Activated CD4-positive, alpha-beta T cell treated with anti-CD3 and anti-CD28 coated beads, Interleukin-2, amount 50 U/mL, for 4 hours (primary cell): ENCODE measurements at regions not wholly inside any gene's neighbourhood (a gene's known extent, or its start where the extent isn't known, plus 50 kb on each side); places are given as distances from the start of the nearest gene placed in this dataset.

Experiments
- DNase-seq, 2 experiments: peaks; one replicate each; pipeline ENCODE4 v3.0.0-alpha.2; 2020

- no peak for DNase-seq
Measured at GRCh38 chr7:387132-388022, 97.4 kb downstream of the FOXL3 start.

DNA sequence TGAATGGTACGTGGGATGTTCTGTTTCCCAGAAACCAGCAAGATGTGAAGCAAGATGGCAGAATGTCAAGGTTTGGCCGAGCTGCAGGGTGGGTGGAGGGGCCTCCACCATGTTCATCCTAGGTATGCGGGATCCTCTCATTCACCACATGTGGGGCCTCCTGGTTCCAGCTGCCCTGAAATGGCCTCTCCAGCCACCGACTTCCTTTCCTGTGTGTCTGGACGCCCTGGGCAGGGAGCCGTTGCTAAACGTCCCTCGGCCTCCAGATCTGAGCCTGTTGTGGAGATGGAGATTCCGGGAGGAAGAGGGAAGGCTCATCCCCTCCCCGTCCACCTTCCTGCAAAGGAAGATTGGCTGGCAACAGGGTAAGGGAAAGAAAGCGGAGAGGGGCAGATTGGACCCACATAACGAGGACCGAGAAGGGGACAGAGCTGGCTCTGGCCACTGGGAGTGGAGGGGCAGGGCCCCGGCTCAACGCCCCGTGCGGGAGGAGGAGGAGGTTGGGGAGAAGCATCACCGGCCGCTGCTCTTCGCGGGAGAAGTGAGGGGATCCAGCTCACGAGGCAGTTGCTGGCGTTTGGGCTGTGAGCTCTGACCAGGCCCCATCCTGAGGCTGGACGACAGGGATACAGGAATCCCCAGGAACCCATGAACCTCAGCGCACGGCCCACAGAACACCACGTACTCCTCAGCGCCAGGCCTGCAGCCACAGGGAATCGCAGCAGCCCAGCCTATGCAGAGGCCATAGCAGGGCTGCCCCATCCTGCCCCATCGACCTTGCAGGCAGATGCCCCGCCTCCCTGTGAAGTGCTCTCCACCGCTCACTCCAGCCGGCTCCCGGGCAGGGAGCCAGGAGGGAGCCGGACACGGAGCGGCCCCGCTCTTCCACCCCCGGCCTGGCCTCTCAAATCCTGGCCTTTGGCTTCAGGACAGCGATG is 98.3 kb downstream of the FOXL3 start:
- DNase-seq, result no peak

DNA sequence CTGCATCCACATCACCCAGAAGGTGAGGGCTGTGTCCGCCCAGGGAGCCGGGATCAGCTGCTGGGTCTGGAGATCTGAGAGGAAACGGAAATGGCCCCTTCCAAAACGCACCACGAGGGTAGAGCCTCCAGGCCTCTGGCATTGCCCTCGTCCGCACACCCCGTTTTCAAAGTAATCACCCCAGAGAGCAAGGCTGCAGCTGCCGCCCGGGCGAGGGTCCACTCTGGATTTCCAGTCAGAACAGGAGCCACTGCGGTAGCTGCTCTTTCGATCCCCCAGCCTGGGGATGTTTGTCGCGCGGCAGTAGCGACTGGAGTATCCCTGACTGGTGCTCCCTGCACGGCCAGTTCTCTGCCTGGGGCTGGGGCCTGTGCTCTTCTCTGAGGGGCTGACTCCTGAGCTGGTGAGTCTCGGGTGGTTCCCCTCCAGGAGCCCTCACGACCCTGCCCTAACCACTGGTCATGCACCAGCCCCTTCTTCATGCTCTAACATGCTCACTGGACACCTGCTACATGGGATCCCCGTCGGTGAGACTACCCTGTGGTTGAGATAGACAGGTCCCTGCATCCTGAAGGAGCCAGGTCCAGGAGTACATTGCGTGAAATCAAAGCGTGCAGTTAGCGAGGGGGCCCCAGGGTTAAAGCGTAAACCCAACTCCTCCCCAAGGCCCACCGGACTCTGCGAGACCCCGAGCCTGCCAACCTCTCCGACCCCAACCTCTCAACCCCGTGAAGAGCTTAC is 99.2 kb downstream of the FOXL3 start:
- no peak for DNase-seq

- no peak for DNase-seq
Measured at GRCh38 chr7:389911-390601, 100.1 kb downstream of the FOXL3 start.

GRCh38 chr7:390761-391410 is 100.9 kb downstream of the FOXL3 start:
- no peak for DNase-seq

GRCh38 chr7:391411-391951 is 101.5 kb downstream of the FOXL3 start:
- DNase-seq, result no peak

- no peak for DNase-seq
Measured at GRCh38 chr7:391961-392524, 102.1 kb downstream of the FOXL3 start.

DNA sequence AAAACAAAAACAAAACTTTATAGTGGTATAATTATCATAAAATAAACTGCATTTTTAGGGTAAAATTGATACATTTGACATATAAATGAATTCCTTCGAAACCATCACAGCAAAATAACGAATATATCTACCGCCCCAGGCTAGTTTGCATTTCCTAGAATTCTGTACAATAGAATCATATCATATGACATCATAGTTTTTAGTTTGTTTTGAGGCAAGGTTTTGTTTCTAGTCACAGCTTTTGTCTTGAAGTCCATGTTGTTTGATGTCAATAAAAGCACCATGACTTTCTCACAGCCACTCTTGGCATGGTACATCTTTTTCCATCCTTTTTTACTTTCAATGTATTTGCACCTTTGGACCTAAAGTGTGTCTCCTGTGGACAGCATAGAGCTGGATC is 102.9 kb downstream of the FOXL3 start:
- no peak for DNase-seq

GRCh38 chr7:395643-396042 is 105.7 kb downstream of the FOXL3 start:
- DNase-seq, result no peak

DNA sequence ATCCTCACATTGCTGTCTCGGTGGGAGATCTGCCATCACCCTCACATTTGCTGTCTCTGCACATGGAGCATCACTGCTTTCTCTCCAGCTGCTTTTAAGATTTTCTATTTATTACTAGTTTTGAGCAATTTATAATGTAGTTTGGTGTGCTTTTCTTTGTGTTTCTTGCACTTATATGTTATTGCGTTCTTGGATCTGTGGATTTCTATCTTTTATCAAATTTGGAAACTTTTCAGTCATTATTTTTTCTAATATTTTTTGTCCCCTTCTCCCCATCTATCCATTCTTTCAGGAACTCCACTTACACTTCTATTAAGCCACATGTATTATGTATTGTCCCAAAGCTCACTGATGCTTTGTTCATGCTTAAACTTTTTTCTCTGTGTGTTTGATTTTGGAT is 108.9 kb downstream of the FOXL3 start:
- no peak for DNase-seq

GRCh38 chr7:400901-401485 is 111.0 kb downstream of the FOXL3 start:
- no peak for DNase-seq

GRCh38 chr7:401495-401894 is 111.5 kb downstream of the FOXL3 start:
- DNase-seq, result no peak

GRCh38 chr7:404812-405488 is 114.7 kb downstream of the PDGFA start:
- DNase-seq, result no peak

DNA sequence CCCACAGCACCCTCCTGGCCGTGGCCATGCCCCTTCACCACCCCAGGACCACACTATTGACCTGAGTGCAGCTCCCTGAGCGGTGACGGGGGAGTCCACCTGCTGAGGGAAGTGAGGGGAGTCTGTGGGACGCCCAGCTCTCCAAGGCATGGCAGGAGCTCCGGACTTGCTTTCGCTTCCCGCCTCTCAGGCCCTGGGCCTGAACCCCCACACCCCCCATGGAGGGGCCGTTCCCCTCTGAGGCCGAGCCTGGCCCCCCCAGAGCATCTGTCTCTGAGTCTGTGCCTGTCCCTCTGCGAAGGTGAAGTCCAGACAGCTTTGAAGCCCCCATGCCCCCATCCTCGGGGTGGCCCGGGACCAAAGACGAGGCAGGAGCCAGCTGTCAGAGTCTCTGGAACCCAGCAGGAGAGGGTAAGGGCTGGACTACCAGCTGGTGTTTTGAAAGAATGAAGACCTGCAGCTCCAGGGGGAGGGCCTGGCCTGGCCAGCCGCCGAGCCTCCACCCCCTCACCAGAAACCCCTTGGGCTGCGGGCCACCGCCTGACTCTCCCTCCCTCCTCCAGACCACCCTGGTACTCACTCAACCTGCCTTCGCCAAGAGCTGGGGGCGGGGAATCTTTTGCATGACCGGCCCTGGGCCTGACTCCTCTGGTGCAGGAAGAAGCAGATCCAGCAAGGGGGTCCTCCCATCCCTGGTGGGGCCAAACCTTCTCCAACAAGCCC is 114.0 kb downstream of the PDGFA start:
- DNase-seq, result no peak

DNA sequence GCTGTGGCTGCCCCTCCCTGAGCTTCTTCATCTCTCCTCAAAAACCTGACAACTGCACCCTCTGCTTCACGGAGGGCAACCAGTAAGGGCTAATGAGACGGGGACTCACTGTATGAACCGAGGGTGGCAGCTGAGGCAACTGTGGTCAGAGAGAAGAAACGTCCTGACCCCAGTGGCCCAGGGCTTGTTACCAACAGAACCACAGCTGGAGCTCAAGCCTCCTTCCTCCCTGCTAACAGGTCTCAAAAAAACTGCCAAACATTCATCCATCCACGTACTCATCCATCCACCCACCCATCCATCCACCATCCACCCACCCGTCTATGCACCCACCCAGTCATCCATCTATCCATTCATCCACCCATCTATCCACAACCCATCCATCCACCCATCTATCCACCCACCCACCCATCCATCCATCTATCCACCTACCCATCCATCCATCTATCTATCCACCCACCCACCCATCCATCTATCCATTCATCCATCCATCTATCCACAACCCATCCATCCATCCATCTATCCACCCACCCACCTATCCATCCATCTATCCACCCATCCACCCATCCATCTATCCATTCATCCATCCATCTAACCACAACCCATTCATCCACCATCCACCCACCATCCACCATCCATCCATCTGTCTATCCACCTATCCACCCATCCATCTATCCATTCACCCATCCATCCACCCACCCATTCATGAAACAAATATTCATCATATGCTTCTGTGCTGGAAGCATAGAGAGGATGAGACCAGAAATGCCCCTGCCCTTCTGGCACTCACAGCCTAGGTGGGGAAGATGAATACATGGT is 111.7 kb downstream of the PDGFA start:
- no peak for DNase-seq

GRCh38 chr7:408751-409311 is 110.8 kb downstream of the PDGFA start:
- DNase-seq, result no peak

DNA sequence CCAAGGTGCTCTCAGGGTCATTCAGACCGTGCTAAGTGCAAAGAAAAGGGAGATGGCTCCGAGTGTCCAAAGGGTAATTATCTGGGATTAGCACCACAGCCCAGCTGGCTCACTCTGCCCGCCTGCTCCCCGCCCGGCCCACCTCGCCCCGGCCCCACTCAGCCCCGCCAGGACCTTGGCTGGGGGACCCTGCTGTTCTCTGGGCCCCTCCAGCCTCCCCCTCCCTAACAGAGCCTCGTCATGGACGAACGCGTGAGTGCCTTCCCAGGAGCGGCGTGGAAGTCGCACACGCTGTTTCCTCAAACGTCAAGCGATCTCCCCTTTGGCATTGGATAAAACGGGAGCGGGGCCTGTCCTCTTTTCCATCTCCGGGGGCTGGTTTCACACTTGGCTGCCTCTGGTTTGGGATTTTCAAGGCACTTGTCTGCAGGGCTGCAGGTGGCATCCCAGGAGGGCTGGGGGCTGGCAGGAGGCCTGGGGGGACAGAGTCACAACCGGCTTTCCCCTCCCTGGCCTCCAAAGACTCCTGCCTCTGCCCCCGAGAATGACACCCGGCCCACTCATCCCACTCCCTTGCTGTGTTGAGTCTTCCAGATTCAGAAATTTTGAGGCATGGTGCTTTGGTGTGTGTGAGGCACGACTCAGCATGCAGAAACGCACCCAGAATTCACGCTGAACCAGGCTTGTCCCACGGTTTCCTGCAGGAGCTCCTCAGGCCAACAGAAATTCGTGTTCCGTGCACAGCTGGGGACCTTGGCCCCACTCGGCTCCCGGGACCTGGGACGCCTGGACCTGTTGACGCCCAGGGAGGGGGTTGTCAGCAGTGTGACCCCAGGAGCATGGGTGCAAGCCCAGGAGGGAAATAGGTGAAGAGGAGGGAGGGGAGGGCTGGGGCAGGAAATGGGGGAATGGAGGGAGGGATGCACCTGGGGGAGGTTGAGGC is 110.0 kb downstream of the PDGFA start:
- no peak for DNase-seq
